ENCODE measurements at regions not wholly inside any gene's neighbourhood (a gene's known extent, or its start where the extent isn't known, plus 50 kb on each side); places are given as distances from the start of the nearest gene placed in this dataset.

DNA sequence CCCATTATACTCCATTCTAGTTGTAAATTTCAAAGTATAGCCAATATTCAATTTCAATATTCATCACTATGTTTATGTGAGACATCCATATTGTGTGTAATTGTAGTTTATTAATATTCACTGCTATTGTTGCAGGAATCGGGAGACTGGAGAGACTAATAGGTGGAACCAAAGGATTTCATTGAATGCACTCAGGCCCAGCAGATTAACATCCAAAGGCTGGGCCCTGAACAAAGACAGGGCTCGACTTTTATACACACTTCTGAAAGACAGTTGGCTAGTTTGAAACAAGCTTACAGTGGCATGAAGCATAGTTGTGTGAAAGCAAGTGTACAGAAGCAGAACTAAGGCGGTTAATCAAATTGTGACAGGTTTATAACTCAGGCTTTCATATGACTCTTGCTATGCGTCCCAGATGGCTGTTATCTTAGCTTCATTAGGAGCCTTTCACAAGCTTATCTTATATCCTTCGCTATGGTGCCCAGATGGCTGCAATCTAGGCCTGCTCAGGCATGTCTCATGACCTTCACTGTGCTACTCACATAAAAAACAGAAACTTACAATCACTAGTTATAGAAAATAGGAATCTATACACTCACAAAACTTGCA, 1038.8 kb upstream of the EPHA6 start:
- H3K4me3 ChIP-seq (ENCODE audit: low read length), result no peak overlapping the region
- H3K9me3 ChIP-seq (ENCODE audit: control insufficient read depth in 1 of 2, insufficient read depth in 1 of 2, low read length in 2 of 2), result peaks cover 0 to 9% of the 10 kb centered on the region in 2 experiments
- Mint-ChIP-seq H3K36me3 (ENCODE audit: low read depth) (no peaks in the 10 kb centered on the region), H3K4me3 (no peak overlapping the region), H3K27ac (no peak overlapping the region), H3K9me3 (peaks cover 19% of the 10 kb centered on the region), H3K4me1 (ENCODE audit: low read depth) (no peaks in the 10 kb centered on the region), H3K27me3 (no peaks in the 10 kb centered on the region)
- H3K27ac ChIP-seq (ENCODE audit: low read depth in 1 of 2, low read length in 2 of 2), result no peak overlapping the region
- intact Hi-C loops (cut with DNase I, micrococcal nuclease), result no loop called here
- DNase-seq (no peak), ATAC-seq (ENCODE audit: poor library complexity) (no peak)
- ChIA-PET POLR2A (no interaction called here), CTCF (no interaction called here)
- no peaks in the 10 kb centered on the region for H3K36me3 ChIP-seq (ENCODE audit: insufficient read depth, low read length)
- no peaks in the 10 kb centered on the region for H3K27me3 ChIP-seq (ENCODE audit: control insufficient read depth in 1 of 2, insufficient read depth in 2 of 2, low read length in 2 of 2)
- TF ChIP-seq, protein P1, sequence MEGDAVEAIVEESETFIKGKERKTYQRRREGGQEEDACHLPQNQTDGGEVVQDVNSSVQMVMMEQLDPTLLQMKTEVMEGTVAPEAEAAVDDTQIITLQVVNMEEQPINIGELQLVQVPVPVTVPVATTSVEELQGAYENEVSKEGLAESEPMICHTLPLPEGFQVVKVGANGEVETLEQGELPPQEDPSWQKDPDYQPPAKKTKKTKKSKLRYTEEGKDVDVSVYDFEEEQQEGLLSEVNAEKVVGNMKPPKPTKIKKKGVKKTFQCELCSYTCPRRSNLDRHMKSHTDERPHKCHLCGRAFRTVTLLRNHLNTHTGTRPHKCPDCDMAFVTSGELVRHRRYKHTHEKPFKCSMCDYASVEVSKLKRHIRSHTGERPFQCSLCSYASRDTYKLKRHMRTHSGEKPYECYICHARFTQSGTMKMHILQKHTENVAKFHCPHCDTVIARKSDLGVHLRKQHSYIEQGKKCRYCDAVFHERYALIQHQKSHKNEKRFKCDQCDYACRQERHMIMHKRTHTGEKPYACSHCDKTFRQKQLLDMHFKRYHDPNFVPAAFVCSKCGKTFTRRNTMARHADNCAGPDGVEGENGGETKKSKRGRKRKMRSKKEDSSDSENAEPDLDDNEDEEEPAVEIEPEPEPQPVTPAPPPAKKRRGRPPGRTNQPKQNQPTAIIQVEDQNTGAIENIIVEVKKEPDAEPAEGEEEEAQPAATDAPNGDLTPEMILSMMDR (IDR thresholded peaks at IDR 0.05), result no peak
- no peaks in the 10 kb centered on the region for H3K4me1 ChIP-seq (ENCODE audit: insufficient read depth, low read length)

DNA sequence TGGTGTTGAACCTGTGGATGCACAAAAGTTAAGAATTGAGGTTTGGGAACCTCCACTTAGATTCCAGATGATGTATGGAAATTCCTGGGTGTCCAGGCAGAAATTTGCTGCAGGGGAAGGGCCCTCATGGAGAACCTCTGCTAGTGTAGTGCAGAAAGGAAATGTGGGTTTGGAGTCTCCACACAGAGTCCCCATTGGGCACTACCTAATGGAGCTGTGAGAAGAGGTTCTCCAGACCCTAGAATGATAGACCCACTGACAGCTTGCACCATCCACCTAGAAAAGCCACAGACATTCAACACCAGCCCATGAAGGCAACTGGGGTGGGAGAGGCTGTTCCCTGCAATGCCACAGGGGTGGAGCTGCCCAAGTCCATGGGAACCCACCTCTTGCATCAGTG, 1032.8 kb upstream of the EPHA6 start:
- Histone ChIP-seq H3K9me3 (ENCODE audit: control insufficient read depth in 1 of 2, insufficient read depth in 1 of 2, low read length in 2 of 2) (no peaks in the 10 kb centered on the region), H3K36me3 (ENCODE audit: insufficient read depth, low read length) (no peaks in the 10 kb centered on the region), H3K4me3 (ENCODE audit: low read length) (no peak overlapping the region), H3K4me1 (ENCODE audit: insufficient read depth, low read length) (no peaks in the 10 kb centered on the region), H3K27ac (ENCODE audit: low read depth in 1 of 2, low read length in 2 of 2) (no peak overlapping the region), H3K27me3 (ENCODE audit: control insufficient read depth in 1 of 2, insufficient read depth in 2 of 2, low read length in 2 of 2) (no peaks in the 10 kb centered on the region)
- Mint-ChIP-seq H3K27me3 (no peaks in the 10 kb centered on the region), H3K4me1 (ENCODE audit: low read depth) (no peaks in the 10 kb centered on the region), H3K36me3 (ENCODE audit: low read depth) (no peaks in the 10 kb centered on the region), H3K27ac (no peak overlapping the region), H3K9me3 (peaks cover 7% of the 10 kb centered on the region), H3K4me3 (no peak overlapping the region)
- CTCF ChIA-PET, result no interaction called here
- DNase-seq (no peak), ATAC-seq (ENCODE audit: poor library complexity) (no peak)
- intact Hi-C loops (cut with DNase I, micrococcal nuclease), result no loop called here
- TF ChIP-seq, protein P1 (IDR thresholded peaks at IDR 0.05), result no peak
- POLR2A ChIA-PET, result no interaction called here

DNA sequence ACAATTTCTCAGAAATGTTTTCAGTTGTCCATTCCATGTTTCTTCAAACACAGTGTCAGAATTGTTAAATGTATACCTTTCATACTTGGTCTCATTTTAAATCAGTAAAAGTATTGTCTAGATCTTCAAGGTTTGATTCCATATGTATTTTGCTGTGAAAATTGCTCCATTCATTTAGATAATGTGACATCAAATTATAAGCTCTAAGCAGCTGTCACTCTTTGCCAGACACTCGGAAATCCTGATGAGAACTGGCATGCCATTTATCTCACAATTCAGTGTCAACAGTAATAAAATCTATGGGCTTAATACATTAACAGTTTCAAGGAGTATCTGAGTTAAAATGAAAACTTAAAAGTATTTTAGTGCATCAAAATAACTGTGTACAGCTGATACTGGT, 1025.3 kb upstream of the EPHA6 start:
- Mint-ChIP-seq H3K9me3 (peaks cover 3% of the 10 kb centered on the region), H3K4me3 (no peak overlapping the region), H3K36me3 (ENCODE audit: low read depth) (no peaks in the 10 kb centered on the region), H3K4me1 (ENCODE audit: low read depth) (no peaks in the 10 kb centered on the region), H3K27ac (no peak overlapping the region), H3K27me3 (no peaks in the 10 kb centered on the region)
- Histone ChIP-seq H3K4me1 (ENCODE audit: insufficient read depth, low read length) (no peaks in the 10 kb centered on the region), H3K27ac (ENCODE audit: low read depth in 1 of 2, low read length in 2 of 2) (no peak overlapping the region), H3K4me3 (ENCODE audit: low read length) (no peak overlapping the region), H3K27me3 (ENCODE audit: control insufficient read depth in 1 of 2, insufficient read depth in 2 of 2, low read length in 2 of 2) (no peaks in the 10 kb centered on the region), H3K9me3 (ENCODE audit: control insufficient read depth in 1 of 2, insufficient read depth in 1 of 2, low read length in 2 of 2) (no peaks in the 10 kb centered on the region), H3K36me3 (ENCODE audit: insufficient read depth, low read length) (no peaks in the 10 kb centered on the region)
- TF ChIP-seq, protein P1 (IDR thresholded peaks at IDR 0.05), result no peak
- POLR2A ChIA-PET, result no interaction called here
- ATAC-seq (ENCODE audit: poor library complexity), result no peak
- CTCF ChIA-PET, result no interaction called here
- intact Hi-C loops (cut with DNase I, micrococcal nuclease), result no loop called here
- DNase-seq, result no peak
